ENCODE measurements at regions not wholly inside any gene's neighbourhood (a gene's known extent, or its start where the extent isn't known, plus 50 kb on each side); places are given as distances from the start of the nearest gene placed in this dataset.

DNA sequence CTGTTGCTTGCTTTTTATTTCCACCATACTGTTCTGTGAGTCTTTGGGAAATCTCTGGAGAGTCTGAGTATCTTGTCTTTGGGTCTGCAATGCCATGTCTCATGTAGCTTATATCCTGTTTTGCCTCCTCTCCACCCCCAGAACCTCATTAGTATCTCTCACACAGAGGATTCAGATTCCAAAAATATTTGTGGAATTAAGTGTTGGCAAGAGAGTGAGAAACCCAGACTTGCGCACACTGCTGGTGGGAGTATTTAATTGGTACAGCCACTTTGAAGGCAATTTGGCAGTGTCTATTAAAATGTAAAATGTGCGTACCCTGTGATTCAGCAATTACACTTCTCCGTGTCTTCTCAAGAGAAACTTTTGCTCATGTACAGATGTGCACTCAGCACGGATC, 68.6 kb downstream of the ZNF621 start:
- intact Hi-C loops (cut with micrococcal nuclease), result no loop called here

DNA sequence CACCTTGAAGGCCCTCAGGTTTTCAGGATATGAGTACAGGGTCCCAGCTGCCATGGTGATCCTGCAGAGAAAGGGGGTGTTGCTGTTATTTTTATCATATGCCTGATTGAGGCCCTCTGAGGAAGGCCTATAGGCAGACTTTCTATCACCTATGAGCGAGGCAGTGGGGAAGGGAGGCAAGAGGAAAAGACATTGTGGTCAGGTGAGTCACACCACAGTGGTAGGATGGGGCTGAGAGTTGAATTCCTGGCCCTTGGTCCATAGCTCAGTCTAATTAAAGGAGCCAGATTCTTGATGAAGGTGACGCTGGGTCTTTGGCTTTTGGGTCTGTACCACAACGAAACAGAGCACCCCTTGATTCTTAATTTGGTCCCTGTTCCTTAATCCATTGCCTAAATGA, 72.7 kb downstream of the ZNF621 start:
- intact Hi-C loops (cut with micrococcal nuclease), result no loop called here

DNA sequence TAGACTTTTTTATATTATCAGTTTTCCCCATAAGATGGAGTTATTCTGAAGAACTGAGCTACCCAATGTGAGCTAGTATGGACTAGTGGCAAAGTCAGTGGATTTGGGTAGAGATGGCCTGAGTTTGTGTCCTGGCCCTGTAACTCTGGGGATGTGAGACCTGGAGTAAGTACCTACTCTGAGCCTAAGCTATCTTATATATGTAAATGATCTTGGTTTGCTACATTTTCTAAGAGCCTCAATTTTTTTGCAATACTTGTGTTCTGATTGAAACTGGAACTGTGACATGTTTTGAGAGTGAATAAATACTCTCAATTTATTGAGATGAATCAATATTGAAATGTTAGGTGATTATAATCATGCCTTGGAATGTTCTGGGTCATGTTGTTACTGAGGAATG, 73.6 kb downstream of the ZNF621 start:
- intact Hi-C loops (cut with micrococcal nuclease), result no loop called here

DNA sequence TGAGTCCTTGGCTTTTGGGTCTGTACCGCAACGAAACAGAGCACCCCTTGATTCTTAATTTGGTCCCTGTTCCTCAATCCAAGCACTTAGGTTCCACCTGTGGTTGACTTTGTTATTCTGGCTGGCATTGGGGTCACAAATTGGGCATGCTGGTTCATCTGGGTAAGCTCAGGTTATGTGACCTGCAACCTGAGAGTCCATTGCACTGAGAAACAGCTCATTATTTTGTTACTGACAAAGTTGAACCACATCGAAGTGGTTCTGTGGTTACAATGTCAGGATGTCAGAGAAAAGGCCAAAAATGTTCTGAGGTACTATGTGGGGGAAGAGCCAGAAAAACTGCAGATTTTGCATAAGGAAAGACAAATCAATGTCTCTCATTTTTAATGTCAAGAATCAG, 74.2 kb downstream of the ZNF621 start:
- intact Hi-C loops (cut with micrococcal nuclease), result no loop called here

DNA sequence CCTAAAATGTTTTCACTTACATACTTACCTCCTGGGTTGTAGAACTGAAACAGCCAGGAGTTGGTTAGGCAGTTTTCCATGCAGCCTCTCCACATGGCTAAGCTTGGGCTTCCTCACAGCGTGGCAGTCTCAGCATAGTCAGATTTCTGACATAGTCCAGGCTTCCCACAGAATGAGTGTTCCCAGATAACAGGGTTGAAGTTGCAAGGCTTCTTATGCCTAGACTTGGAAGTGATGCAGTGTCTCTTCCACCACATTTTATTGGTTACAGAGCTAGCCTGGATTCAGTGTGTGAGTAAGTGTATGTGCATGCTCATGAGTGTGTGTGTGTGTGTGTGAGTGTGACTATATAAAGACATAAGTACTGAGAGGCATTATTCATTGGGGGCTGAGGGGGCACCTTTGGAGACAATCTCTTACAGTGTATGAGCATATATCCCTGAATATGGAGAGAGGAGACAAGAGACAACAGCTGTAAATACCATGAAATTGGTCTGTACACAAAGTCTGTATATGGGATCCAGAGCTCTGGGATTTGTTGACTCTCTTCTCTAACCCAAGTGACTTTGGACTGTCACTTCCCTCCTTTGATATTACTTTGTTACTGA, 78.1 kb downstream of the ZNF621 start:
- intact Hi-C loops (cut with micrococcal nuclease), result no loop called here

DNA sequence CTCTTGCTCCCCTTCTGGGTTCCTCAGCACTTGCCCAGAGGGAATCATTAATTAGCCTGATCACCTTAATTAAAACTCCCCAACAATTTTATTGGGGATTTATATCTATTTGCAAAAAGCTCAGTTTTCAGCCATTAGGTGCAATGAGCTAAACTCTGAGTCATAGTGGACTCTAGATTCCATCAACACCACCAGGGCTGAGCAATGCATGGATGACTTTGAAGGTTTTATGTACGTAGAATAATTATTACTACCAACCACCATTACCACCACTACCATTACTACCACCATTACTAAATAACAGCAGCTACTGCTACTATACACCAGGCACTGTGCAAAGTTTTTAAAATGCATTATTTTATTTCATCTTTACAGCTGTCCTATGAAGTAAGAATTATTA, 81.2 kb downstream of the ZNF621 start:
- intact Hi-C loops (cut with micrococcal nuclease), result no loop called here

DNA sequence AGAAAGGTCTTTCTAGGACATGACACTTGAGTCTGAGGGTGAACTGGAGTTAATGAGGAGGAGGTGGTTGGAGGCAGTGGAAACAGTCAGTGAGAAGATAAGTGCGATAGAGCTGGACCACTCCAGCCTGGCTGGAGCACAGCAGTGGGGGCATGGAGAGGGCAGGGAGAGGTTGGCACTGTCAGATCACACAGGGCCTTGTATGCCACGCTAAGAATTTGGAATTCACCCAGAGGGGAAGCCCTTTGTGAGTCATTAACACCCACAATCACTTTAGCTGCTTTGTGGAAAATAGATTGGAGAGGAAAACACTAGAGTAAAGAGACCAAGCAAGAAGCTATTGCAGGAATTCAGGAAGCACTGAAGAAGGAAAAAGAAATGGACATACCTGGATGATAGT, 83.3 kb downstream of the ZNF621 start:
- intact Hi-C loops (cut with micrococcal nuclease), result no loop called here

DNA sequence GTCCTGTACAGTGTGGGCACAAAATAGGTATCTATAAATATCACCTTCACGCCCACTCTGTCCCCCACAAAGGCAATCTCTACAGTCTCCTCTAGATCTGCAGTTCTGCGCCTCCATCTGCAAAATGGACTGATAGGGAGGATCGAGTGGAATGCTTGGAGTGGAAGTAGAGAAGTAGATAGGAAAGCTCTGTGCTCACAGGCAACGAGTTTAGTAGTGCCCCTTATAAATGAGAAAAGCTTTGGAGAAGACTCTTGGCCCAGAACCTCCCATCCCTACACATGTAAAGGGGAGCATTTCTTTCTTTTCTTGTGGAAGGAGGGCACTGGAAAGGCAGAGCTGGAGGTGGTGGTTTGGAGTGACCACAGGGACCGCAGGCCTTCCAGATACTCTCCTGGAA, 88.5 kb downstream of the ZNF621 start:
- intact Hi-C loops (cut with micrococcal nuclease), result no loop called here

DNA sequence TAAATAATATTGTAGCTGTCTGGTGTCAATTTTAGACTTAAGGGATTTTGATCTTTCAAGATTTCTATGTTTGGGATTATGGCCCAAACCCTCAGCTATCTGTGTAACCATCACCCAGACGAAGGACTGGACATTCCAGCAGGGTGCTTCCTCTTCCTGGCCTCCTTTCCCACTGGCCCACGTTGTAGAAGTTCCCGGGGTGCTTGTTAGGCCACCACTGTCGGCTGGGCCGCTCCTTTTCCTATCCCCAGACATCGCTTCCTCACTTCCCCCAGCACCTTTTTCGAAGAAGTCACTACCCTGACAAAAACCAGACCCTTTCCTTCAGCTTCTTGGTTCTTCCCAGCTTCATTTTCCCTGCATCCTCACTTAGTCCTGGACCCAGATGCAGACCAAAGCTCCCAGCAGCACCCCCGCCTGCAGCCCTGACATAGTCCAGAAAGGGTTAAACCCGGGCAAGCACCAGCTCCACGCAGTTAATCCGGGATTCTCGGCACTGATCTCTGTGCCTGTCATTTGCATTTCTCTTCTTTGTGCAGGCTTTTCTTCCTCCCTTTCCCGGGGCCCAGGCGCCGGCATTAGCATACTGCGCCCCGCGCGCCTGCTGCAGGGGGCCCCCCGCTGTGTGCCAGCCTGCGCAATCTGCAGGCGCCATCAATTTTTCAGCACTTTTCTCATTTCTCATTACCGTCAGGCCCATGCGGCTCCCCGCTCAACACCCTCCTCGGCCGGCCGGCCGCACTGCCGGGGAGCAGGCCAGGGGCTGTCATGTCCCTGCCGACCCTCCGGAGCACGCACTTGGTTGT, 90.6 kb downstream of the ZNF621 start:
- intact Hi-C loops (cut with micrococcal nuclease), result no loop called here

DNA sequence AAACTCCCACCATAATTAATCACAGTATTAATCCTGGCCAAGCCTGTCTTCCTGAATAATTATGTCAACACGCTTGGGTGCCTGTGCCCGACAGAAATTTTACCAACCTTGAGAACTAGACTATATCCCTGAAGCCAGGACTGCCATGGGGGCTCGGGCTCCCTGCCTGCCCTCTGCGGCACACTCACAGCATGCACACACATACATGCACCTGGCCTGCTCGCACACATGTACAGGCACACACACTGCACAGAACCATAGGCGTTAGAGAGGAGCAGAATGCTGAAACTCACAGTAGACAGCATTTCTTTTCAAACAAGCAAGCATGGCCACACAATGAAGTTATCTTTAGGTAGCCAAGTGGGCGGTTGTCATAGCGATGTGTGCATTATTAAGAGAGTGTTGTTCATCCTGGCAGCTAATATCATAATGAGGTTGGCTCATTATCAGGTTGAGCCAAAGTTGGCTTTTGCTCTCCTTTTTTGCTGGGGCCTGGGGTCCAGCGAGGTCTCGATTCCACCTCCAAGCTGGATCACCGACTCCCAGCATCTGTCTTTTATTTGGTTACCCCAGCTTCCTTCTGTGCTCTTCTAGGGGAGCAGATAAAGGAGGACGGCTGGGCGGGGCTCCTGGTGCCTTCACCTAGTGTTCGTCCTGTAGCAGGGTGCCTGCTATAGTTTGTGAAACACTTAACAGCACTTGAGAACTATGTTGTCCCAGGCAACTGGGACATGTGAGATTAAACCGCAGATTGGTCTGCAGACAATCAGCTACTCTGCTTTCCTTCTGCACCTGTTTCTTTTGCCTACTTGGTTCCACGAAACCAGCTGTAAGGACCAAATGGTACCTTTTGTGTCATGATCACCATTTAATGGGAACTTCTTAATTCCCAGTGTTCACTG, 91.4 kb downstream of the ZNF621 start:
- intact Hi-C loops (cut with micrococcal nuclease), result no loop called here

DNA sequence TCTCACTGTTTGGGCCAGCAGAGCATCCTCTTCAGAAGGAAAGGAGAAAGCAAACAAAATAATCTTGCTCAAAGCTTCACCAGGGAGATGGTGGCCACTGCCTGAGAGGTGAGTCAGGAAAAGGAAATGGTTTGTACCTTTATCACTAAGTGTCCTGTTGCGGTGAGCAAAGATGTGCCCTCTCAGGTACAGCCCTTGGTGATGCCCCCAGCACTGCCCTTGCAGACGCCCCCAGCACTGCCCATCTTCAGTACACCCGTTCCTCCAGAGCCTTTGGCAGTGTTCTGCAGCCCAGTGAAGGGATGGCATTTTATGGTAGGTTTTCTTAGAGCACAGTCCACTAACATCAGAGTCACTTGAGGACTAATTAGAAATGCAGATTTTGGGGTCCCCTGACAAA, 92.3 kb downstream of the ZNF621 start:
- intact Hi-C loops (cut with micrococcal nuclease), result no loop called here

DNA sequence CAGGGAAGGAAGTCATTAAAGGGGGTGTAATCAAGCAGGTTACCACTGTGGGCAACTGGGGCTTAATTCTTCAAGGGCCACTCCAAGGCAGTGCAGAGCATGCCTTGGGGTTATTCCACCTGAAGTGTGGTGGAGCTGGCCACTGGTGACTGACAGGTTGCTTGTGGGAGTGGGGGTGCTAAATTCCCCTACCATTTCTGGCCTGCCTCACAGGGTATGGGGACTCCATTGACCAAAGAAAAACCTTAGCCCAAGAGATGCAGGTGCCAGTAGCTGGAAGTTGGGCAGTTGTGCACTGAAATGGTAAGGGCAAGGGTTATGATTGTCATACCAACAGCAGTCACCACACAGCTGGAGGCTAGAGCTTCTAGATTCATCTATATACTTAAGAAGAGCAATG, 93.4 kb downstream of the ZNF621 start:
- intact Hi-C loops (cut with micrococcal nuclease), result no loop called here

DNA sequence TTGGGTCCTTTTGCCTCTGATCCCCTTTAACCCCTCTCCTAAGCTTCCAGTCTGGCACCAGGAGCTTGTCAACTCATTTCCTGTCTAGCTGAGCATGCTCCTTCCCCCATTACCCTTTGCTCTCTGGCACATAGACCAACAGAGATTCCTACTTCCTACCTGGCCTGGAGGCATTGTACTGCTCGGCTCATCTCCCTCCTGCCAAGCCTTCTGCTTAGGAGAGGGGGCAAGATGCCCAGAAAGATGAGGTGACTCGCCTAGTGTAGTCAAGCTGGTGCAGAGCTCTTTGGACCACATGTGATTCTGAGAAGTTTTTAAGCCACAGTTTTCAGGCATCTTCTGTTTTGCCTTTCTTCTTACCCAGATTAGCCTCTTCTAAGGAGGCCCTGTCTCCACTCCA, 95.4 kb downstream of the ZNF621 start:
- intact Hi-C loops (cut with micrococcal nuclease), result no loop called here

DNA sequence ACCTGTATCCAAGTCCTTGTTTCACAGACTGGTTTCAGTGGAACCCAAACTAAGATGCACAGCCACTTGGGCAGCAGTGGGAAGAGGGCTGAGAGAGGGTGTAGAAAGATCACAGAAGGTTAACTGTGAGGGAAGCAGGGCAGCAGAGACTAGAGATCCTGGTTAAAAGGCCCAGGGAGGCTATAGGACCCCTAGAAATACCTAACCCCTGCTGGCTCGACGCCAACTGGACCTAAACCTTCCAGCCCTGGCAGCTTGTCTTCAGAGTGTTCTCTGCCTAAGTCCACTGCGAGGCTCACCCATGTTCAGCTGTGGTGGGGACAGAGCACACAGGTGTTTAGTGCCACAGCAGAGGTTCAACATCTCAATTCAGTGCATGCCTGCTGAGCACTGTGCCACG, 96.5 kb downstream of the ZNF621 start:
- intact Hi-C loops (cut with micrococcal nuclease), result no loop called here

DNA sequence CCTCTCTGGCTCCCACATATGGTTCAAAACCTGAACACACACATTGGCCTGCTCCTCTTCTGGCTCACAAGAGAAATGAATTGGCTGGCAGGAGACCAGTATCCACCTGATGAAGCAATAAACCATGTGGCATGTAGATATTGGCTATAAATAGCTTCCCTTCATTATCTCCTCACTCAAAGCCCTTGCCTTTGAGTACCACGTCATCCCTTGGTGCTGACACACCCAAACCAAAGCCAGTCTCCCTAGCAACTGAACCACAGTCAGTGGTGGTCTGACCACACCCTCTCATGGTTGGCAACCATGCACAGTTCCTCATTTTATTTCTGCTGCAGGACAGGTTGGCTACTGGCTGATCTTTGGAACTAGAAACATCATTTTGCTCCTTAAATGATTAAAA, 98.8 kb downstream of the ZNF621 start:
- intact Hi-C loops (cut with micrococcal nuclease), result no loop called here

DNA sequence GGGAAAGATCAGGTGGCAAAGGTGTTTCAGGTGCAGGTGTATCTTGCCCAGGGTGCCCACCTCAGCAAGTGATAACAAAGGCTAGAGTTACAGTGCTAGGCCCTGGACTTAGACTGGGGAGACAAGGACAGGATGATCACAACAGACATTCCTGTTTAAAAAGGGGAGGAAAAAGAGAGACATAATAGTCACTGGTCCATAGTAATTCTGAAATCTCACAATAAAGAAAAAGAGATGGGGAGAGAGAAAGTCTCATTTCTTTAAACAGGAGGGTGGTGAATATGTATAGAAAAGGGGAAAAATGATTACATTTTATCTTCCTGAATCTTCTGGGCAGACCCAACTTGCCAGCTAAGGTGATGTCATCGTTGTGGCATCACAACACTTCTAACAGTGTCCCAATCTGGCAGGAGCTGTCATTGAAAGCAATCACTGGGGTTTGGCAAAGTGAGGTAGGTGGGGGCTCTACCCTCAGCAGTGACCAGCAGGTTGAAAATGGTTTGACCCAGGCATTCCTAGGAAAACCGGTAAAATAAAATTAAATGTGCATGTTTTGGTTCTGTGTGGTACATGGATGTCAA, 99.5 kb downstream of the ZNF621 start:
- intact Hi-C loops (cut with micrococcal nuclease), result no loop called here

DNA sequence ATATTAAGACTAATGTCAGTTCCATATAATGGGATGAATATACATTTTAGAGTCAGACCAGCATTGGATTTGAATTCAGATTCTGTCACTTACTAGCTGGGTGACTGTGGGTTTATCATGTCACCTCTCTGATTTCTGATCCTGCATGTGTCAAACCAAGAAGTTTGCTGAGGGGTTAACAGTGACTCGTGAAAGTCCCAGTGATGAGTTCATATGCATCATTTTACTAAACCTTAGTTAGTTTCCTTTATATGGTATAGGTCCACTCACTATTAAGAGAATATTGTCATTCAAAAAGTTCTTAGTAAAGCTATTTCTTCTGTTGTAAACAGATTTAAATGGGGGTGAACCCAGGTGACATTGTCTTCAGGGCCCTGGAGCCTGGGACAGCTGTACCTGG, 102.3 kb downstream of the ZNF621 start:
- intact Hi-C loops (cut with micrococcal nuclease), result no loop called here

DNA sequence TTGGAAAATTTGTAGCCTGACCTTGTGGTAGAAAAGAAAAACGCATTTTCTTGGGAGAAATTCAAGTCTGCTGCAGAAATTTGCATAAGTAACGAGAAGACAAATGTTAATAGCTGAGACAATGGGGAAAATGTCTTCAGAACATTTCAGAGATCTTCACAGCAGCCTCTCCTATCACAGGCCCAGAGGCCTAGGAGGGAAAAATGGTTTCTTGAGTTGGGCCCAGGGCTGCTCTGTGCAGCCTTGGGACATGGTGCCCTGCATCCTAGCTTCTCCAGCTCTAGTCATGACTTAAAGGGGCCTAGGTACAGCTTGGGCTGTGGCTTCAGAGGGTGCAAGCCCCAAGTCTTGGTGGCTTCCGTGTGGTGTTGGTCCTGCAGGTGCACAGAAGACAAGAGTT, 104.2 kb downstream of the ZNF621 start:
- intact Hi-C loops (cut with micrococcal nuclease), result no loop called here

DNA sequence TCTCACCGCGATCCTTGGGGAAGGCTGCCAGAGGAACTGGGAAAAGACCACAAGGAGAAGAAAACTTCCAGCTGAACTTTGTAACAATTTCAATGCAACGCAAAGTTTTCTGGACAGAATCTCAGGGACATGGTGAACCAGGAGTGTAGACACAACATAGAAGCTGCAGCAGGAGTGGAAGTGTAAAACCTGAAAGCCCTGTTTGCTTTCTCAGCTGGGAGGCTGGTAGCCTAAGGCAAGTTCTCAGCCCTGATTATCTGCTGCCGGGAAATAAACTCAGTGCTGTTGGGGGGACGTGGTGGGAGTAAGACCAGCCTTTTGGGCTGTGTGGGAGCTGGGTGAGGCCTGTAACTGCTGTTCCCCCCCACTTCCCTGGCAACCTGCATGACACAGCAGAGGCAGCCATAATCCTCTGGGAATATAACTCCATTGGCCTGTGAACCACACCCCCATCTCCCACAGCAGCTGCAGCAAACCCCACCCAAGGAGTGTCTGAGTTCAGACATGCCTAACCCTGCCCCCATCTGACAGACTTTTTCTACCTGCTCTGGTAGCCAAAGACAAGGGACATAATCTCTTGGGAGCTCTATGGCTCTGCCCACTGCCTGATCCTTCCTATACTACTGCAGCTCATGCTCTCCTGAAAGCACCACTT, 106.7 kb downstream of the ZNF621 start:
- intact Hi-C loops (cut with micrococcal nuclease), result no loop called here

DNA sequence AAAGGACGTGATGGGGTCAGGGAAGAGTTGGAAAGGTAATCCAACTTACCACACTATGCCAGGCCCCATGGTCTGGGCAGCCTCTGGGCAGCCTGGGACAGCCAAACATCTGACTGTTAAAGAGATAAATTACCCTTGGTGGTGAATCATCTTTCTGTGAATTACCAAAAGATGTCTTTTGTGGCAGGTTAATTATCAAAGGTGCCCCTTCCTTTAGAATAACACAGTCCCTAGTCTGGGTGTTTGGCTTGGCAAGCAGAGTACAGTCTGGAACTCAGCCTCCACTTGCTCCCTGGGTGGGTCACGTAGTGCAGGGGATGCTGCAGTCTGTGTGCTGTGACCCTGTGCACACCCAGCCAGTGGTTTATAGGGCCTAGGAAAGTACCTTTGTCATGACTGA, 113.1 kb downstream of the ZNF621 start:
- intact Hi-C loops (cut with micrococcal nuclease), result no loop called here

DNA sequence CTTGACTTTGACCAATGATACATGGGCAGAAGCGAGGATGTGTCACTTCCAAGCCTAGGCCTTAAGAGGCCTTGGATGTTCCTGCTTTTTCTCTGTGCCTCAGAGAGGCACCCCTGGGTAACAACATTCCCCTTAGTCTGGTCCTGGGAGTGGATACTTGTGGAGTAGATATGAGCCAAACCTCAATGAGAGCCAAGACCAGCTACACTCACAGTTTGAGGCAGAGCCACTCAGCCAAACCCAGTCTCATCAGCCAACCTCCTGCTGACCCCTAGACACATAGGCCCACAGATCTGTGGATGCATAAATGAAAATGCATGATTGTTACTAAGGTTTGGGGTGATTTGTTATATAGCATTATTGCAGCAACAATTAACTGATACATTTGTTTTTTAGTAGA, 114.2 kb downstream of the ZNF621 start:
- intact Hi-C loops (cut with micrococcal nuclease), result no loop called here
